Astrocyte (in vitro differentiated cells and primary cell): ENCODE measurements at regions not wholly inside any gene's neighbourhood (a gene's known extent, or its start where the extent isn't known, plus 50 kb on each side); places are given as distances from the start of the nearest gene placed in this dataset.

ENCODE experiments used
- DNase-seq: peaks from one replicate; pipeline ENCODE4 v3.0.0-alpha.2; 2010; ENCODE audit warnings: low read depth
- FAIRE-seq: peaks from 2 replicates; lab custom pipeline; 2011; peaks lifted over from hg19 to GRCh38; lab: Jason Lieb, UNC
- H2AFZ ChIP-seq: 2 replicates; pipeline ENCODE4 v1.6.0; 2012; ENCODE audit warnings: low read depth, low read length, inconsistent platforms
- H3K27ac ChIP-seq: 2 replicates; pipeline ENCODE4 v1.5.1; 2011; ENCODE audit warnings: low read depth, low read length, inconsistent platforms
- H3K27me3 ChIP-seq: 2 replicates; pipeline ENCODE4 v1.6.0; 2011; ENCODE audit warnings: low read length, inconsistent platforms; ENCODE audit not compliant: insufficient read depth
- H3K36me3 ChIP-seq: 2 replicates; pipeline ENCODE4 v1.5.1; 2011; ENCODE audit warnings: low read length, inconsistent platforms; ENCODE audit not compliant: insufficient read depth
- H3K4me1 ChIP-seq: 2 replicates; pipeline ENCODE4 v1.5.1; 2011; ENCODE audit warnings: low read length, inconsistent platforms; ENCODE audit not compliant: insufficient read depth
- H3K4me2 ChIP-seq: 2 replicates; pipeline ENCODE4 v1.6.0; 2012; ENCODE audit warnings: low read length, inconsistent platforms
- H3K4me3 ChIP-seq: 2 replicates; pipeline ENCODE4 v1.5.1; 2011; ENCODE audit warnings: low read depth, mild to moderate bottlenecking, low read length, inconsistent platforms; ENCODE audit not compliant: insufficient read depth
- H3K79me2 ChIP-seq: 2 replicates; pipeline ENCODE4 v1.6.0; 2012; ENCODE audit warnings: mild to moderate bottlenecking, low read length, inconsistent platforms; ENCODE audit not compliant: insufficient read depth
- H3K9ac ChIP-seq: 2 replicates; pipeline ENCODE4 v1.6.0; 2012; ENCODE audit warnings: mild to moderate bottlenecking, low read length, inconsistent platforms
- H3K9me3 ChIP-seq: 2 replicates; pipeline ENCODE4 v1.5.1; 2012; ENCODE audit warnings: low read depth, mild to moderate bottlenecking, low read length, inconsistent platforms; ENCODE audit not compliant: insufficient read depth
- H4K20me1 ChIP-seq: 2 replicates; pipeline ENCODE4 v1.6.0; 2012; ENCODE audit warnings: low read length, inconsistent platforms; ENCODE audit not compliant: insufficient read depth
- H3K27ac Mint-ChIP-seq: one replicate; pipeline ENCODE4 v1.8.0; 2021; ENCODE audit warnings: mild to moderate bottlenecking, mixed read lengths; ENCODE audit not compliant: unreplicated experiment
- H3K27me3 Mint-ChIP-seq: one replicate; pipeline ENCODE4 v1.8.0; 2021; ENCODE audit warnings: low read depth, mixed read lengths; ENCODE audit not compliant: unreplicated experiment
- H3K36me3 Mint-ChIP-seq: one replicate; pipeline ENCODE4 v1.8.0; 2021; ENCODE audit warnings: low read depth, mixed read lengths; ENCODE audit not compliant: unreplicated experiment
- H3K4me1 Mint-ChIP-seq: one replicate; pipeline ENCODE4 v1.8.0; 2021; ENCODE audit warnings: low read depth, mixed read lengths; ENCODE audit not compliant: unreplicated experiment
- H3K4me3 Mint-ChIP-seq: one replicate; pipeline ENCODE4 v1.8.0; 2021; ENCODE audit warnings: mild to moderate bottlenecking, moderate library complexity, mixed read lengths; ENCODE audit not compliant: unreplicated experiment
- H3K9me3 Mint-ChIP-seq: one replicate; pipeline ENCODE4 v1.8.0; 2021; ENCODE audit warnings: mild to moderate bottlenecking, mixed read lengths; ENCODE audit not compliant: unreplicated experiment
- CTCF ChIP-seq: IDR thresholded peaks from 2 replicates; pipeline ENCODE4 v1.5.1; 2011; ENCODE audit warnings: low read depth, mild to moderate bottlenecking, inconsistent platforms, low read length, moderate library complexity; ENCODE audit not compliant: insufficient read depth
- EZH2 ChIP-seq: IDR thresholded peaks from 2 replicates; pipeline ENCODE4 v1.6.1; 2012; ENCODE audit warnings: mild to moderate bottlenecking, low read length, inconsistent platforms; ENCODE audit not compliant: insufficient read depth

DNA sequence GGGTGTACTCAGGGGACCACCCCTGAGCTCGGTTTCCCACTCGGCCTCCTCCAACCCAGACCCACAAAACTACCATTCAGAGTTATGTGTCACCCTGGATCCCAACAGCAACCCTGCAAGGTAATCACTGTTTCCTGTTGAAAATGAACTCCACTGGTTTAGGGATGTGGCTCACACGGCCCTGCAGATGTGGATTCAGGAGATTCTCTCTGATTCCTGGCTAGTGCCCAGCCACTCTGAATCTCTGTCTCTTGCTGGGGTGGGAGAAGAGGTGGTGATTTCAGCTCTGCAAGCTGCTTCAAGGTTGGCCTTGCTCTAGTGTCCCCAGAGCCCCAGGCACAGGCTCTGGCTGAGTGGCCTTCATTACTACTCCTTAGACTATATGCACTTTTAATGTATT, 1231.6 kb downstream of the TBC1D22A start:
- Mint-ChIP-seq H3K27ac (no peak overlapping the region), H3K4me1 (no peaks in the 10 kb centered on the region), H3K4me3 (no peak overlapping the region), H3K27me3 (peaks cover 31% of the 10 kb centered on the region), H3K9me3 (no peaks in the 10 kb centered on the region), H3K36me3 (no peaks in the 10 kb centered on the region)
- no peak overlapping the region for H2AFZ ChIP-seq
- H3K79me2 ChIP-seq: no peaks in the 10 kb centered on the region
- no peaks in the 10 kb centered on the region for H4K20me1 ChIP-seq
- H3K4me3 ChIP-seq: no peak overlapping the region
- FAIRE-seq (no peak), DNase-seq (no peak)
- no peak overlapping the region for H3K27ac ChIP-seq
- peaks cover 24% of the 10 kb centered on the region for H3K9me3 ChIP-seq
- TF ChIP-seq CTCF: no peak
- TF ChIP-seq EZH2: no peak
- no peak overlapping the region for H3K9ac ChIP-seq
- no peaks in the 10 kb centered on the region for H3K27me3 ChIP-seq
- no peaks in the 10 kb centered on the region for H3K4me1 ChIP-seq
- H3K4me2 ChIP-seq: no peak overlapping the region
- H3K36me3 ChIP-seq: no peaks in the 10 kb centered on the region

- H3K4me1 Mint-ChIP-seq: no peaks in the 10 kb centered on the region
- no peaks in the 10 kb centered on the region for H3K36me3 Mint-ChIP-seq
- Histone ChIP-seq H3K4me3 (no peak overlapping the region), H2AFZ (no peak overlapping the region), H3K27me3 (no peaks in the 10 kb centered on the region), H3K9ac (no peak overlapping the region), H3K4me1 (no peaks in the 10 kb centered on the region), H3K79me2 (no peaks in the 10 kb centered on the region), H3K27ac (no peak overlapping the region), H3K4me2 (no peak overlapping the region), H3K9me3 (peaks cover 20% of the 10 kb centered on the region), H4K20me1 (no peaks in the 10 kb centered on the region), H3K36me3 (no peaks in the 10 kb centered on the region)
- H3K4me3 Mint-ChIP-seq: no peak overlapping the region
- H3K27me3 Mint-ChIP-seq: peaks cover 21% of the 10 kb centered on the region
- H3K27ac Mint-ChIP-seq: no peak overlapping the region
- FAIRE-seq (no peak), DNase-seq (no peak)
- TF ChIP-seq CTCF: no peak
- TF ChIP-seq EZH2: no peak
- peaks cover 5% of the 10 kb centered on the region for H3K9me3 Mint-ChIP-seq
These were observed 1228.0 kb downstream of the TBC1D22A start for GRCh38 chr22:47990481-47990880.

DNA sequence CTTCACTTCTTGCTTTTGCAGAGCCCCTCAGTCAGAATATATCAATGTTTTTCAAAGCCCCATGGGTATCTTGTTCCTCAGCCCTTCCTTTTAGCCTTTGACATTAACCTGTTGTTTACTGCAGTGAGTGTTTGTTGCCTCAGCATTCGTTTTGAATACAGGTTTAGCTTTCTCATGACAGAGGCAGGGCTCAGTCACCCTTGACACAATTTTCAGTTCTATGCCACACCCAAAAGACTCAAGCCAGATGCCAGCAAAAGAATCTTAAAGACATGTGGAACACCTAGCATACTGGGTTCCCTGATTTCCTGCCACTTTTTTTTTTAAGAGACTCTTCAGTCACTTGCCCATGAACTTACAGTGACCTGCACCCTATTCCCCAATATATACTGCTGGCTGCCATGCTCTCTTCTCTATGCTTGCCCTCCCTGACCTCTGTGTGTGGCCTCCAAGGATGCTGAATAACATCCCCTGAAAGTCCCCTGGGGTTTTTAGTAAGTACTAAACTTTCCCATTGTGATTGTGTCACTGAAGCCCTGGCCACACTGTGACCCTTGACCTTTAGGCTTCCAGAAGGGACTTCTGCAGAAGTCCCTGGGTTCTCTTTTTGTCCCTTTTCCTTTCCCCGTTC, 1225.5 kb downstream of the TBC1D22A start:
- Histone ChIP-seq H3K9ac (no peak overlapping the region), H3K4me2 (no peak overlapping the region), H3K27me3 (no peaks in the 10 kb centered on the region), H4K20me1 (no peaks in the 10 kb centered on the region), H3K4me3 (no peak overlapping the region), H3K4me1 (no peaks in the 10 kb centered on the region), H3K79me2 (no peaks in the 10 kb centered on the region), H3K27ac (no peak overlapping the region), H3K9me3 (peaks cover 16% of the 10 kb centered on the region), H3K36me3 (no peaks in the 10 kb centered on the region), H2AFZ (no peak overlapping the region)
- H3K4me1 Mint-ChIP-seq: no peaks in the 10 kb centered on the region
- H3K36me3 Mint-ChIP-seq: no peaks in the 10 kb centered on the region
- H3K4me3 Mint-ChIP-seq: no peak overlapping the region
- FAIRE-seq: no peak
- H3K27me3 Mint-ChIP-seq: peaks cover 6% of the 10 kb centered on the region
- DNase-seq: no peak
- H3K27ac Mint-ChIP-seq: no peak overlapping the region
- no peak for TF ChIP-seq EZH2
- H3K9me3 Mint-ChIP-seq: peaks cover 5% of the 10 kb centered on the region
